HL-60 (cell line): ENCODE measurements at regions not wholly inside any gene's neighbourhood (a gene's known extent, or its start where the extent isn't known, plus 50 kb on each side); places are given as distances from the start of the nearest gene placed in this dataset.

Source experiments
- DNase-seq, 2 experiments: peaks; one replicate each; pipeline ENCODE4 v3.0.0-alpha.2; 2010 to 2020; ENCODE audit warnings: low read depth in 1 of 2, low spot score in 1 of 2
- H3K27ac ChIP-seq: fragments of 250-450 bp; sonication (Bioruptor Pico); replicated peaks from 2 replicates; pipeline ENCODE4 v1.5.1; 2020; ENCODE audit warnings: mild to moderate bottlenecking, moderate library complexity
- H3K27me3 ChIP-seq: fragments of 250-450 bp; sonication (Bioruptor Pico); 2 replicates; pipeline ENCODE4 v1.5.1; 2021; ENCODE audit warnings: mild to moderate bottlenecking, moderate library complexity; ENCODE audit not compliant: insufficient read depth, poor library complexity, severe bottlenecking
- H3K4me3 ChIP-seq: replicated peaks from 2 replicates; pipeline ENCODE4 v1.5.1; 2011; ENCODE audit warnings: mild to moderate bottlenecking, control low read depth, low read length; ENCODE audit not compliant: insufficient read depth
- CTCF ChIP-seq: IDR thresholded peaks from one replicate; pipeline ENCODE4 v1.5.1; 2011; ENCODE audit warnings: low read length, control low read depth, inconsistent platforms; ENCODE audit not compliant: insufficient read depth
- GABPA ChIP-seq: IDR thresholded peaks from 2 replicates; pipeline ENCODE4 v1.6.1; 2012; ENCODE audit warnings: low read depth
- POLR2AphosphoS5 ChIP-seq: IDR thresholded peaks from 2 replicates; pipeline ENCODE4 v1.6.1; 2012; ENCODE audit warnings: low read depth
- REST ChIP-seq: IDR thresholded peaks from 2 replicates; pipeline ENCODE4 v1.6.1; 2012; ENCODE audit warnings: low read depth; ENCODE audit not compliant: insufficient replicate concordance
- SPI1 ChIP-seq: IDR thresholded peaks from 2 replicates; pipeline ENCODE4 v1.6.1; 2012; ENCODE audit warnings: low read depth, mild to moderate bottlenecking, borderline replicate concordance

DNA sequence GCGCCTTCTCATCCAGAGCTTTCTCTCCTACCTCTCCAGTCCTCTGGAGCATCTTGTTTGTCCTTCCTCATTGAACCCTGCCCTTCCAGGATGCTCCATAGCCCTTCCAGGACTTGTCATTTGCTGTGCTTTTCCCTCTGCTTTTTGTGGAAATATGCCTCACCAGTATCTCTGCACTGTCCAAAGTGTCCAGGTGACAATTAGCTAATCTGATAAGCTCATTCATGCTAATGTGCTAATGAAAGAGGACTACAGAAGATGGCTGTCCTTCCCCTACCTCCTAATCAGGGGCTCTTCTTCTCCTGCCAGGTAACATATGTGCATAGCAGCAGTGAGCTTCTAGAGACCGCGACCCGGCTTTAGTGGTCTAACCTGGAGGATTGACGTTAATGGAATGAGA, 58.4 kb upstream of the OTX2 start:
- TF ChIP-seq POLR2AphosphoS5 (no peak), CTCF (no peak), GABPA (no peak), REST (no peak), SPI1 (no peak)
- H3K27me3 ChIP-seq, result no peaks in the 10 kb centered on the region
- no peak overlapping the region for H3K27ac ChIP-seq
- no peak for DNase-seq
- no peak overlapping the region for H3K4me3 ChIP-seq

DNA sequence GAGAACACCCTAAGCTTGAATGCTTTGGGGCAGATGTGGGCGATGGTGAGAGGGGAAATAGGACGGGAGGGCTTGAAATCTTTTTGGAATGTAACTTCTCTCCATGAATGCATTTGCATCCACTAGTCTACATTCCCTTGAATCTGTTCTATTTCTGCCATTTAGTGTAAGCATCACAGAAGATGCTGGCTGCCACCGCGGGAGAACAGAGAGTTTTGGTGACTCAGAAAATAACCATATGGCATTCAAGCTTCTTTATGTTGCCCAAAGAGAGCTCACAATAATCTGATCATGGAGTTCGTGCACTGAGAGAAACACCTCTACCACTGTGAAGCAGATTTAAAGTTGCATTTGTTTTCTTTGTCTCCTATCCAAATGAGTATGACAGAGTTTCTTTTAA, 52.6 kb upstream of the OTX2 start:
- TF ChIP-seq CTCF (no peak), POLR2AphosphoS5 (no peak), GABPA (no peak), REST (no peak), SPI1 (no peak)
- DNase-seq, result no peak
- no peak overlapping the region for H3K27ac ChIP-seq
- no peak overlapping the region for H3K4me3 ChIP-seq
- peaks cover 5% of the 10 kb centered on the region for H3K27me3 ChIP-seq

- no peak for DNase-seq
- no peak overlapping the region for H3K27ac ChIP-seq
- TF ChIP-seq GABPA, result no peak
- no peak for TF ChIP-seq POLR2AphosphoS5
- no peak for TF ChIP-seq SPI1
- no peak for TF ChIP-seq CTCF
- no peak for TF ChIP-seq REST
- H3K27me3 ChIP-seq, result peaks cover 18% of the 10 kb centered on the region
- H3K4me3 ChIP-seq, result no peak overlapping the region
Measured at GRCh38 chr14:56860441-56860840, 50.2 kb upstream of the OTX2 start.
